Thyroid gland (tissue), 4 donors: ENCODE measurements at regions not wholly inside any gene's neighbourhood (a gene's known extent, or its start where the extent isn't known, plus 50 kb on each side); places are given as distances from the start of the nearest gene placed in this dataset.

Experiments used
- DNase-seq, 2 donors: peaks; one replicate each; pipeline ENCODE4 v3.0.0-alpha.2; 2019
- H3K27ac ChIP-seq, 3 donors: fragments of 200-600 bp; sonication (generic); 1 replicate in 2 of 3; 2 replicates in 1 of 3; pipeline ENCODE4 v1.5.1; 2016 to 2019; ENCODE audit warnings: mild to moderate bottlenecking in 1 of 3, moderate library complexity in 1 of 3
- H3K27me3 ChIP-seq: fragments of 200-600 bp; sonication (generic); one replicate; pipeline ENCODE4 v1.5.1; 2019
- H3K36me3 ChIP-seq, 2 donors: fragments of 200-600 bp; sonication (generic); one replicate each; pipeline ENCODE4 v1.5.1; 2016 to 2019
- H3K4me1 ChIP-seq, 2 donors: fragments of 200-600 bp; sonication (generic); one replicate each; pipeline ENCODE4 v1.5.1; 2017 to 2019
- H3K4me3 ChIP-seq, 3 donors: fragments of 200-600 bp; sonication (generic); replicated peaks in 1 of 3; 1 replicate in 2 of 3; 2 replicates in 1 of 3; pipeline ENCODE4 v1.5.1; 2016; ENCODE audit warnings: mild to moderate bottlenecking in 1 of 3
- H3K9me3 ChIP-seq: fragments of 200-600 bp; sonication (generic); one replicate; pipeline ENCODE4 v1.5.1; 2017
- CTCF ChIP-seq, 6 experiments: fragments of 200-600 bp in 3 of 6; fragments of 450-650 bp in 3 of 6; sonication (generic) in 3 of 6; IDR thresholded peaks; one replicate each; pipeline ENCODE4 v1.5.1; 2016 to 2019; ENCODE audit warnings: antibody characterized with exemption in 6 of 6, mild to moderate bottlenecking in 2 of 6, inconsistent platforms in 1 of 6, moderate library complexity in 1 of 6
- POLR2A ChIP-seq, 2 donors: fragments of 450-650 bp; IDR thresholded peaks; one replicate each; pipeline ENCODE4 v1.6.1; 2017; ENCODE audit warnings: antibody characterized with exemption in 2 of 2, mild to moderate bottlenecking in 2 of 2, moderate library complexity in 1 of 2
- WGBS, 2 donors: methylation state at CpG; one replicate each; pipeline ENCODE4 v1.1.5; 2017; 5-methylcytosine and 5-hydroxymethylcytosine counted together
- intact Hi-C: fragments of 100-400 bp; cut with DNase I; formaldehyde crosslinking; loops from one replicate; pipeline ENCODE4 v1.15.1; 2023

DNA sequence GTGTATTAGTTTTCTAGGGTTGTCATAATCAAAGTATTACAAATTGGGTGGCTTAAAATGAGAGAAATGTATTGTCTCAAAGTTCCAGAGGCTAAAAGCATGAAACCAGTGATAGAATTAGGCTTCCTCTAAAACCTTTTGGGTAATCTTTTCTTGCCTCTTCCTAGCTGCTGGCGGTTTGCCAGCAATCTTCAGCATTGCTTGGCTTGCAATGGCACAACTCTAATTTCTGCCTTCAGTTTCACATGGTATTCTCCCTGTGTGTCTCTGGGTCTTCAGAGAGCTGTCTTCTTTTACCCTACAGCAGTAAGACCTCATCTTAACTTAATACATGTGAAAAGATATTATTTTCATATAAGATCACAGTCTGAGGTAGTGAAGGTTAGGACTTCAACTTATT, 479.1 kb upstream of the GJE1 start:
- Histone ChIP-seq H3K4me1 (no peaks in the 10 kb centered on the region), H3K27me3 (no peaks in the 10 kb centered on the region), H3K4me3 (no peak overlapping the region), H3K27ac (no peak overlapping the region), H3K36me3 (no peaks in the 10 kb centered on the region), H3K9me3 (no peaks in the 10 kb centered on the region)
- DNase-seq = peak in 1 of 2 donors; percentile 8
- 88 to 93% methylated on average over 1 of the region's 1 CpG for WGBS, 2 donors
- intact Hi-C loops = no loop called here
- no peak for TF ChIP-seq CTCF (IDR thresholded peaks at IDR 0.05)
- TF ChIP-seq POLR2A (IDR thresholded peaks at IDR 0.05) = no peak

DNA sequence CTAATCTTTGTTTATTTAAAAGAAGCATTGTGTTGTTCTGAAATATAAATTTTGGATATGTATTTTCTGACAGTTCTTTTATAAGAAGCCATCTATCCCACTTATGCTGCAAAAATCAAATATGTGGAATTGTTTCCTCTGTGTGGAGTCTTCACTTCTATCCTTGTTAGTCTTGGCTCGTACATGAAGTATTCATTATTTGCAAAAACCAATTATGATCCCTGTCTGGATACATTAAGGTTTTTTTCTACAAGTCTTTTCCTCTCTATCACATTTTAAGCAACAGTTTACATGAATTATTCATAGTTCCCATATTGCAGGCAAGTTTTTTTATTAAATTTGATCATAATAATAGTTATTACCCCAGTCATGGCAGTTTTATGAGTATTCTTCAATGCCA, 490.8 kb upstream of the GJE1 start:
- no peak for DNase-seq
- no peak overlapping the region for H3K27ac ChIP-seq
- H3K27me3 ChIP-seq = no peaks in the 10 kb centered on the region
- H3K36me3 ChIP-seq = no peaks in the 10 kb centered on the region
- H3K4me3 ChIP-seq = no peak overlapping the region
- H3K4me1 ChIP-seq = no peaks in the 10 kb centered on the region
- WGBS, 2 donors = 63 to 77% methylated on average over 1 of the region's 1 CpG
- intact Hi-C loops = no loop called here
- H3K9me3 ChIP-seq = no peaks in the 10 kb centered on the region
- TF ChIP-seq POLR2A (IDR thresholded peaks at IDR 0.05) = no peak
- no peak for TF ChIP-seq CTCF (IDR thresholded peaks at IDR 0.05)

- H3K4me3 ChIP-seq = no peak overlapping the region
- intact Hi-C loops = no loop called here
- WGBS, 2 donors = 52 to 54% methylated on average over 1 of the region's 1 CpG
- no peaks in the 10 kb centered on the region for H3K36me3 ChIP-seq
- no peaks in the 10 kb centered on the region for H3K27me3 ChIP-seq
- H3K27ac ChIP-seq = no peak overlapping the region
- TF ChIP-seq POLR2A (IDR thresholded peaks at IDR 0.05) = no peak
- no peak for TF ChIP-seq CTCF (IDR thresholded peaks at IDR 0.05)
- DNase-seq = no peak
- no peaks in the 10 kb centered on the region for H3K9me3 ChIP-seq
- no peaks in the 10 kb centered on the region for H3K4me1 ChIP-seq
Measured at GRCh38 chr6:141641406-141641805, 491.3 kb upstream of the GJE1 start.

DNA sequence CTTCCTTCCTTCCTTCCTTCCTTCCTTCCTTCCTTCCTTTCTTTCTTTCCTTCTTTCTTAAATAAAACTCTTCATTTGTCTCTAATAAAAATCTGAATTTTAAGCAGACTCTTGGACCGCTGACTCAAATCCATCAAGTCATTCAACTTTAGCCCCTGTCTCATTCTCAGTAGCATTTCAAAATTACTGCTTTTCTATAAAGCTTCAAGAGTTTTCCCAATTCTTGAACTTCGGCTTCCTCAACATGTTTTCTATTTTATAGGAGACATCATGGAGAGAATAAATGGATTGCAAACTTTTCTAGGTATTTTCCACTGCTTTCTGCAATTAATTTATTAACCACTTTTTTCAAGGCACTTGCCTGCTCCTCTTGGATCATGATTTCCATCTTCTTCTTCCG, 497.1 kb upstream of the GJE1 start:
- Histone ChIP-seq H3K27ac (no peak overlapping the region), H3K4me3 (no peak overlapping the region), H3K27me3 (no peaks in the 10 kb centered on the region), H3K4me1 (no peaks in the 10 kb centered on the region), H3K36me3 (no peaks in the 10 kb centered on the region), H3K9me3 (no peaks in the 10 kb centered on the region)
- DNase-seq = no peak
- 93 to 96% methylated on average over 3 of the region's 3 CpGs for WGBS, 2 donors
- intact Hi-C loops = no loop called here
- no peak for TF ChIP-seq CTCF (IDR thresholded peaks at IDR 0.05)
- TF ChIP-seq POLR2A (IDR thresholded peaks at IDR 0.05) = no peak

GRCh38 chr6:141634269-141634668, 498.5 kb upstream of the GJE1 start:
- 76 to 77% methylated on average over 2 of the region's 2 CpGs for WGBS, 2 donors
- Histone ChIP-seq H3K36me3 (no peaks in the 10 kb centered on the region), H3K27ac (no peak overlapping the region), H3K4me3 (no peak overlapping the region), H3K4me1 (no peaks in the 10 kb centered on the region), H3K9me3 (no peaks in the 10 kb centered on the region), H3K27me3 (no peaks in the 10 kb centered on the region)
- TF ChIP-seq CTCF (IDR thresholded peaks at IDR 0.05) (no peak), POLR2A (IDR thresholded peaks at IDR 0.05) (no peak)
- intact Hi-C loops = no loop called here
- no peak for DNase-seq
